ENCODE measurements at regions not wholly inside any gene's neighbourhood (a gene's known extent, or its start where the extent isn't known, plus 50 kb on each side); places are given as distances from the start of the nearest gene placed in this dataset.

DNA sequence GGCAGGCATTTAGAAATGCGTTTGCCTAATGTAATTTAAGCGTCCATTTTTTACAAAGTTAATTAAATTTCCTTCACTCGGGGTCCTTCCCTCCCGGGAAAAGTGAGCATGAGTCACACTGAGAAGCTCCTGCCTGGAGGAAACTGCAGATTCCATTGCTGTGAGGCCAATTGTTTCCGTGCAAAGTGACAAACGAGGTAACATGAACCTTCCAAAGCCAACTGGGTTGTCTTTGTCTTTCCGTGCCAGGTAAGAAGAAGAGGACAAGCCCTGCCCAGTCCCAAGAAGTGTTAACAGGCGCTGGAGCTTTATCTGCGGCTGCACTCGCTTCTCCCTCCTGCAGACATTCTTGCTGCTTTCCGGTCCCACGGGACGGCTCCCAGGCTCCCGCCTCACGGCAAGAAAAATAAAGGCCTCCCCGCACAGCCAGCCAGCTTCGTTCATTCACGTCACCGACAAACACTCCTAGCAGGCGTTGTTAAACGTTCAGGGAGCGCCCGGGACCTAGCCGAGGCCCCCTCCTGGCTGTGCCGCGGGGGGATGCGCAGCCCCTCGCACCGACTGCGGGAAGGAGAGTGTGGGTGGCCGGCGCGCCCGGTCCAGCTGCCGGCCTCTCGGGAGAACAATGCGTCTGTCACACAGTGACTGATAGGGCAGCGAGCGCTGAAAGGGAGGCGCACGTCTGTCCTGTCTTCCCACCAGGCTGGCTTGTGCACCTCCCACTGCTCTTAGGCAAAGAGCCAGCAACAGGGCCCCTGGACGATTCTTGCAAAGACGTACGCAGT is 61.5 kb upstream of the HDDC2 start:
- Histone ChIP-seq H3K9me3 (no peaks in the 10 kb centered on the region), H3K27me3 (peaks cover 60% of the 10 kb centered on the region), H3K36me3 (no peaks in the 10 kb centered on the region), H3K4me3 (ENCODE audit: low read depth in 1 of 2, low read length in 1 of 2) (no peak overlapping the region), H3K4me1 (ENCODE audit: control insufficient read depth in 1 of 2, insufficient read depth in 1 of 2, low read depth in 1 of 2, low read length in 1 of 2) (no peaks in the 10 kb centered on the region), H3K27ac (no peak overlapping the region)
- TF ChIP-seq, protein P1, sequence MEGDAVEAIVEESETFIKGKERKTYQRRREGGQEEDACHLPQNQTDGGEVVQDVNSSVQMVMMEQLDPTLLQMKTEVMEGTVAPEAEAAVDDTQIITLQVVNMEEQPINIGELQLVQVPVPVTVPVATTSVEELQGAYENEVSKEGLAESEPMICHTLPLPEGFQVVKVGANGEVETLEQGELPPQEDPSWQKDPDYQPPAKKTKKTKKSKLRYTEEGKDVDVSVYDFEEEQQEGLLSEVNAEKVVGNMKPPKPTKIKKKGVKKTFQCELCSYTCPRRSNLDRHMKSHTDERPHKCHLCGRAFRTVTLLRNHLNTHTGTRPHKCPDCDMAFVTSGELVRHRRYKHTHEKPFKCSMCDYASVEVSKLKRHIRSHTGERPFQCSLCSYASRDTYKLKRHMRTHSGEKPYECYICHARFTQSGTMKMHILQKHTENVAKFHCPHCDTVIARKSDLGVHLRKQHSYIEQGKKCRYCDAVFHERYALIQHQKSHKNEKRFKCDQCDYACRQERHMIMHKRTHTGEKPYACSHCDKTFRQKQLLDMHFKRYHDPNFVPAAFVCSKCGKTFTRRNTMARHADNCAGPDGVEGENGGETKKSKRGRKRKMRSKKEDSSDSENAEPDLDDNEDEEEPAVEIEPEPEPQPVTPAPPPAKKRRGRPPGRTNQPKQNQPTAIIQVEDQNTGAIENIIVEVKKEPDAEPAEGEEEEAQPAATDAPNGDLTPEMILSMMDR (IDR thresholded peaks at IDR 0.05), result no peak

DNA sequence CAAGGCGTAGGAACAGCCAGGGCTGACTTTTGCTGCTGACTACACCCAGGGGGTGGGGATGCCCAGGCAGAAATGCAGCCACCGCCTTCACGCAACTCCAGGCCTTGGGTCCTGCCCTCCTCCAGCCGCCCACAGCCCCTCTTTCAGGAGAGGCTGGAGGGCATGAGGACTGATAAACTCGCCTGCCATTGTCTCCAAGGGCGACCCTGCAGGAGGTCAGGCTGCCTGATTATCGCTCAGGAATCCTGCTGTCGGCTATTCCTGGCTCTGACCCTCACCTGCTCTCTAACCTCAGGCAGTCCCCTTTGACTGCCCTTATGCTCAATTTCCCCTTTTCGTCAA is 62.0 kb upstream of the HDDC2 start:
- H3K4me3 ChIP-seq (ENCODE audit: low read depth in 1 of 2, low read length in 1 of 2), result no peak overlapping the region
- TF ChIP-seq, protein P1 (IDR thresholded peaks at IDR 0.05), result no peak

DNA sequence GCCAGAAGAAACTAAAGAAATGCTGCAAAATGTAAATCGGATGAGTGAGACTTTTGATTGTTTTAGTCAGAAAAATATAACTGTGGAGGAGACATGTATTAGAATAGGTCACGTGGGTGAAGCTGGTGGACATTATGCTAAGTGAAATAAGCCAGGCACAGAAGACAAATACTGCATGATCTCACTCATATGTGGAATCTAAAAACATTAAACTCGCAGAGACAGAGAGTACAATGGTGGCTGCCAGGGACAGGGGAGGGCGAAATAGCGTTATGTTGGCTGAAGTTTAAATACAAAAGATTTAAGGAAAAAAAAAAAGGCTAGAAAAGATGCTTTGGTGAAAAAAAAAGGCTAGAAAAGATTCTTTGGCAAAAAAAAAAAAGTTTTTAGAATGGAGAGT is 63.5 kb upstream of the HDDC2 start:
- H3K27ac ChIP-seq, result no peak overlapping the region
- H3K36me3 ChIP-seq, result no peaks in the 10 kb centered on the region
- no peak overlapping the region for H3K4me3 ChIP-seq (ENCODE audit: low read depth in 1 of 2, low read length in 1 of 2)
- TF ChIP-seq, protein P1 (IDR thresholded peaks at IDR 0.05), result no peak
- no peaks in the 10 kb centered on the region for H3K9me3 ChIP-seq
- peaks cover 62% of the 10 kb centered on the region for H3K27me3 ChIP-seq
- no peaks in the 10 kb centered on the region for H3K4me1 ChIP-seq (ENCODE audit: control insufficient read depth in 1 of 2, insufficient read depth in 1 of 2, low read depth in 1 of 2, low read length in 1 of 2)

More for the DNA sequence above, 62.0 kb upstream of the HDDC2 start:
- no peak overlapping the region for H3K27ac ChIP-seq
- peaks cover 60% of the 10 kb centered on the region for H3K27me3 ChIP-seq
- no peaks in the 10 kb centered on the region for H3K36me3 ChIP-seq
- H3K9me3 ChIP-seq, result no peaks in the 10 kb centered on the region
- H3K4me1 ChIP-seq (ENCODE audit: control insufficient read depth in 1 of 2, insufficient read depth in 1 of 2, low read depth in 1 of 2, low read length in 1 of 2), result no peaks in the 10 kb centered on the region

DNA sequence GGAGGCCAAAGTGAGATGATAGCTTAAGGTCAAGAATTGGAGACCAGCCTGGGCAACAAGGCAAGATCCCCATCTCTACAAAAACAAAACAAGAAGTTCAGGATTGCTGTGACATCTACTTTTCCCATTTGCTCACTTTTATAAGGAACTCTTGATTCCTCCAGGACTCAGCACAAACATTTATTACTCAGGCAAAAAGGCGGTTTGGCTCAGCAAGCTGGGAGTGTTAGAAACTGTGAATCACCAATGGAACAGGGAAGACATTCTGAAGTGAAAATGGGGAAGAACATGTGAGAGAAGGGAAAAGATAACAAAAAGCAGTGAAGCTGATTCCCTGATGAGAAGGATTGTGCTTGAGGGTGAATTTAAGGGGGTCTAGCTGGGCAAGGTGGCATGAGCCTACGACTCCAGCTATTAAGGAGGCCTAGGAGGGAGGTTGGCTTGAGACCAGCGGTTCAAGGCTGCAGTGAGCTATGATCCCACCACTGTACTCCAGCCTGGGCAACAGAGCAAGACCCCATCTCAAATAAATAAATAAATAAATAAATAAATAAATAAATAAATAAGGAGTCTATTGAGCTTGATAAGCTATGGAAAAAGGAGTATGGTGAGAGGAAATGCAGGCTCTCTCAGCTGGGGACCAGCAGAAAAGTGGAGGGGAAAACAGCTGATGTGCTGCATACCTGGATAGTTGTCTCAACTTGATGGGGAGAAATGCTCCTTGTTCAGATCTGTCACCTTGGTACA is 65.4 kb upstream of the HDDC2 start:
- H3K9me3 ChIP-seq, result no peaks in the 10 kb centered on the region
- H3K4me1 ChIP-seq (ENCODE audit: control insufficient read depth in 1 of 2, insufficient read depth in 1 of 2, low read depth in 1 of 2, low read length in 1 of 2), result no peaks in the 10 kb centered on the region
- no peaks in the 10 kb centered on the region for H3K36me3 ChIP-seq
- H3K27me3 ChIP-seq, result peaks cover 50% of the 10 kb centered on the region
- no peak overlapping the region for H3K4me3 ChIP-seq (ENCODE audit: low read depth in 1 of 2, low read length in 1 of 2)
- H3K27ac ChIP-seq, result no peak overlapping the region
- TF ChIP-seq, protein P1 (IDR thresholded peaks at IDR 0.05), result no peak

DNA sequence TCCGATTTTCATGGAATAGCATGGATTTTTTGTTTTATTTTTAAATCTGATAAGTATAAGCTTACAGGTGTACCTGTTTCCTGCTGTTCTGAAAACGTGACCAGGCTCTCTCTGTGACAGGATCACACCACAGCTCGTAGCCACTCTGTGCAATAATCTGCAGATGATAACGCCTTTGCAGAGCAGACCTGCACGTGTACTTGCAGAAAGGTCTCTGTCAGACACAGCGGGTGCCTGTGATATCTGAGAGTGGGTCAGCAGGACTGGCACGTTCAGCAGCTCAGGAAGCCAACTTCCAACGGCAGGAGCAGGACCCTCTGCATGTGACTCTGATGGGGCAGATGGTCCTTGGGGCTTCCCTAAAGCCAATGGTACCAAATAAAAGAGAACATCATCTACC is 68.6 kb upstream of the HDDC2 start:
- Histone ChIP-seq H3K9me3 (no peaks in the 10 kb centered on the region), H3K27ac (no peak overlapping the region), H3K4me1 (ENCODE audit: control insufficient read depth in 1 of 2, insufficient read depth in 1 of 2, low read depth in 1 of 2, low read length in 1 of 2) (no peaks in the 10 kb centered on the region), H3K36me3 (no peaks in the 10 kb centered on the region), H3K4me3 (ENCODE audit: low read depth in 1 of 2, low read length in 1 of 2) (no peak overlapping the region), H3K27me3 (peaks cover 19% of the 10 kb centered on the region)
- TF ChIP-seq, protein P1 (IDR thresholded peaks at IDR 0.05), result no peak

All from neutrophil (primary cell).